NK-92 (cell line): ENCODE measurements at regions not wholly inside any gene's neighbourhood (a gene's known extent, or its start where the extent isn't known, plus 50 kb on each side); places are given as distances from the start of the nearest gene placed in this dataset.

Experiments used
- DNase-seq: peaks from one replicate; lab custom pipeline; 2025; ENCODE audit not compliant: unreplicated experiment; lab: John Stamatoyannopoulos, UW

- DNase-seq = no peak
These were observed 196.2 kb downstream of the ADSS2 start for GRCh38 chr1:244255426-244255965.

DNA sequence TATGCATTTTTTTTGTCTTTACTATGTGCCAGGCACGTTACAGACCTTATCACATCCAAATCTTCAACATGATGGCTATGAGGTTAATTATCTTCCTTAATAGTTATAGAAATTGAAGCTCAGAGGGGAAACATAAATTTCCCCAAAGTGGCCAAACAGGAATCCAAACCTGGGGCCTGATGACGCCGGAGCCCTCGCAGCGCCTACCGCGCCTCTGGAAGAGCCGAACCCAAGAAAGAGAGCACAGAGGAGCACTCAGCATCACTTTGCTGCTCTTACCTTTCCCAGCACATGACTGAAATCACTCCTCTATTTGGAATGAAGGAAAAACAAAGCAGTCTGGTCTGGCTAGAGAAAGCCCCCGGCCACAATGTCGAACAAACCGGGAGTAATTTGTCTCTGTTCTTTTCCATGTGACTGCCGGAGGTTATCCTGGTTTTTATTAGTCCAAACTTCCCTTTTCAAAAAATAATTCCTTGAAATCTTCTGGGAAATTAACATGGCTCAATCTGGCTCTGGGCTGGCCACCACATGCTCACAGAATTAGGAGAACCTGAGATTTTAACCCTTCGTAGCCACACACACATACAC lies 195.5 kb downstream of the ADSS2 start:
- no peak for DNase-seq

GRCh38 chr1:244264163-244264562 lies 187.5 kb downstream of the ADSS2 start:
- DNase-seq = no peak

GRCh38 chr1:244265507-244265906 lies 186.2 kb downstream of the ADSS2 start:
- no peak for DNase-seq

GRCh38 chr1:244269169-244269568 lies 182.5 kb downstream of the ADSS2 start:
- DNase-seq = no peak

- DNase-seq = no peak
These were observed 180.7 kb downstream of the ADSS2 start for GRCh38 chr1:244271004-244271403.

GRCh38 chr1:244271691-244272308 lies 179.9 kb downstream of the ADSS2 start:
- no peak for DNase-seq

GRCh38 chr1:244272471-244273261 lies 179.0 kb downstream of the ADSS2 start:
- no peak for DNase-seq

DNA sequence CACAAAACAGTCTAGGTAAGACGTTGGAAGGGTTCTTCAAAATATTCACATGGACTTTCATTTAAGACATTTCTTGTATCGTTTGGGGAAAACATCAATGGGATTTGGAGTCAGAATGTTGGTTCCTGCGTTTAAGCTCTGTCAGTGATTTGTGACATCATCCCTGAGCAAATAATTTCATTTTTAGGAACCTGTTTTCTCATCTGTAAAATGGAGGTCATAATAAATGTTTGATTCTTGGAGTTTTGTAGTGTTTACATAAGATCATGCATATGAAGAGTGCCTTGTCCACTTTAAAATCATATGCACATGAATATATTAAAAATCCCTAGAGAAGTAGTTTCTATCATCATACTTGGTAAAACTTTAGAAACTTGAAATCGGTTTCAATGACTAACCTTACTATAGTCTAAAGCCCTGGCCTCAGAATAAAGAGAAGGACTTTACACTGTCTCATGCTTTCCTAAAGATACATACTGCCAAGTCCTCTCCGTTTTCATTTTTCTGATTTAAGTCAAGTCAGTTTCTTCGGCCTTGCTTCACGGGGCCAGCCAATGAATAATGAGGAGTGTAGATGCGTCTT lies 178.4 kb downstream of the ADSS2 start:
- DNase-seq = no peak

GRCh38 chr1:244273845-244274619 lies 177.7 kb downstream of the ADSS2 start:
- no peak for DNase-seq

DNA sequence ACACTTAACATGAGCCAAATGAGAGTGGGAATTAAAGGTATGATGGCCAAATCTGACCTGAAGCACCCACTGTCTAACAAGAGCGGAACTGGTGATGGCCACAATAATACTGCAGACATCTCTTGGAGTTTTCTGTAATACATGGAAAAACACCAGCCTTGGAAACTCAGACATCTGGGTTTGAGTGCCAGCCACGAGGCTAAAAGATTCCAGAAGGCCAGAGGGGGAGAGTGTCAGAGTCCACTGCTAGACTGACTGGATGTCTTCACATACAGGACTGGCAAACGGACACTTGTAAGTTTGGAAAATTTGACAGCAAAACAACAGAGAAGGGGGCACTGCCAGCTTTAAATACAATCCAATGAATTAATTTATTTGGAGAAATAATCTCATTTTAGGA lies 175.1 kb downstream of the ADSS2 start:
- no peak for DNase-seq

DNA sequence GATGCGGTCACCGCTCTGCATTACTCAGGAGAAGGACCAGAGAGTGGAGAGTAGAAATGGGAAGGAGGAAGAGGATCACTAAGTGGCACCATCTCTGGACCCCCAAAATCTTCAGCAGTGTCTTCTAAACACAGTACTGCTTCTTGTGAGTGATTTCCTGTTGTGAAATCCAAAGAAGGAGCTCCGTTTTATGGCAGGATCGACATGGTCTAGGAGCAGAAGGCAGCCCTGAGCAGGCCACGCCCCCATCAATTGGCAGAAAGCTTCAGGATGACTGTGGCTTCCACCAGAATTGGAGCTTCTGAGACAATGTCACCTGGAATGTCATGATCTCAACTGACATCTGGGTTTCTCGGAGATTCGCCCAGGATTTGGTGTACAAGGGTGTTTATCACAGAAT lies 171.5 kb downstream of the ADSS2 start:
- no peak for DNase-seq

DNA sequence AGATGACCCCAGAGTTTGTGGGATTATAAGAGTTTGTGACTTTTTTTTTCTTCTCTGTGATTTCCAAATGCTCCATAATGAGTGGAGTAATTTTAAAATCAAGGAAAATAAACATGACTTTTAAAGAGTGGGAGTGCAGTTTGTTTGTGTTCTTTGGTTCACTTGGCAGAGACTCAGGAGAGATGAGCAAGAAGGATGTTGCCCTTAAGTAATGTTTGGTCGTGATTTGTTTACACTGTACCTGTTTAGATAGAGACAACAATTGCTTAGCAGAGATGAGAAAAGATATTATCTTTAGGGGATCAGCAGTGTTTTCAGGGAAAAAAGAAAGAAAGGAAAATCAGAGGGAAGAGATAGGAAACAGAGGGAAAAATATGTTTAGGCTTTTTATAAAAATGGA lies 170.8 kb downstream of the ADSS2 start:
- no peak for DNase-seq

DNA sequence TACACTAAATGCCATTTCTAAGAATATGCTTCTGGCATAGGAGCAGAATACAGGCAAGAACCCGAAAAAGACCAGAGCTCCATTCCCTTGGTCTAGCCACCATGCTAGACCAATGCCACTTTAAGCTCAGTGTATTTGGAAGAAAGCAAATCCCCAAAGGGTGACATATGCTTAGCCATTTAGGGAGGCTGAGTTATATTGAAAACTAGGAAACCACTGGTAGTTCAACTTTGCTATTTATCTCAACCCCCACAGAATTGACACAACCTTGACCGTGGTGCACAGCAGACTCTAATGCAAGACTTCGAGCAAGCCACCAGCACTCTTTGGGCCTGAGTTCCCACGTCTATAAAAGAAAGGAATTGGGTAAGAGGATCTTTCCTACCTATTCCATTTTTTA lies 167.9 kb downstream of the ADSS2 start:
- DNase-seq = no peak

DNA sequence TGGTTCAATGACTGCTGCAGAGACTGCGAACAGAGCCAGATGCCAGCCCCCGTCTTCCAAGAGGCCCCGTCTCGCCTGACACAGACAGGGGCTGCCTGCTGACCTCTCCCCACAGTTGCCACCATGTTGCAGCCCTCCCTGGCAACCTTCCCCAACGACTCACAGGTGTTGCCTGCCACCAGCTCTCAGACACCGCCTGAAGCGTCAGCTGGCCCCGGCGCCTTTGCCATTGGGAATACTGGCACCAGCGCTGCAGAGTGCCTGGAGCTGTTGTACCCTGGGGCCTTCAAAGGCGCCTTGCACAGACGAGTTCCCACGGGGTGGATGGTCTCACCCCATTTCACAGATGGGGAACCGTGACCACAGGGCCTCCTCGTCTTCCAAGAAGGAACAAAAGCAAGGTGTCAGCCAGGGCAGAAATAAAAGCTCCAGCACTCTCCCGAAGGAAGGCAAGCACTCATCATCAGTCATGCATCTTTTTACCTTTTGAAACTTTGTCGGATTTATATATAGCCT lies 167.0 kb downstream of the ADSS2 start:
- no peak for DNase-seq

- no peak for DNase-seq
These were observed 165.4 kb downstream of the ADSS2 start for GRCh38 chr1:244286341-244286740.

DNA sequence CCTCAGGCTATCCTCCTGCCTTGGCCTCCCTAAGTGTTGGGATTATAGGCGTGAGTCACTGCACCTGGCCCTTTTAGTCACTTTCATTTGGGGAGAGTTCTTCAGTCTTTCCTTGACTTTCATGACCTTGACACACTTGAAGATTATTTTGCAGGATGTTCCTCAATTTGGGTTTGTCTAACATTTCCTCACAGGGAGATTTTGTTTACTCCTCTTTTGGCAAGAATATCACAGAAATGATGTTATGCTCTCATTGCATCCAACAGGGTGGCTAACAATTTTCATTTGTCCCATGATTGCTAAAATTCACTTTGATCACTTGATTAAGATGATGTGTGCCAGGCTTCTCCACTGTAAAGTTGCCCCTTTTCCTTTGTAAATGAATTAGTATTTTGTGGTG lies 164.0 kb downstream of the ADSS2 start:
- DNase-seq = no peak

- DNase-seq = no peak
These were observed 163.0 kb downstream of the ADSS2 start for GRCh38 chr1:244288663-244289062.

DNA sequence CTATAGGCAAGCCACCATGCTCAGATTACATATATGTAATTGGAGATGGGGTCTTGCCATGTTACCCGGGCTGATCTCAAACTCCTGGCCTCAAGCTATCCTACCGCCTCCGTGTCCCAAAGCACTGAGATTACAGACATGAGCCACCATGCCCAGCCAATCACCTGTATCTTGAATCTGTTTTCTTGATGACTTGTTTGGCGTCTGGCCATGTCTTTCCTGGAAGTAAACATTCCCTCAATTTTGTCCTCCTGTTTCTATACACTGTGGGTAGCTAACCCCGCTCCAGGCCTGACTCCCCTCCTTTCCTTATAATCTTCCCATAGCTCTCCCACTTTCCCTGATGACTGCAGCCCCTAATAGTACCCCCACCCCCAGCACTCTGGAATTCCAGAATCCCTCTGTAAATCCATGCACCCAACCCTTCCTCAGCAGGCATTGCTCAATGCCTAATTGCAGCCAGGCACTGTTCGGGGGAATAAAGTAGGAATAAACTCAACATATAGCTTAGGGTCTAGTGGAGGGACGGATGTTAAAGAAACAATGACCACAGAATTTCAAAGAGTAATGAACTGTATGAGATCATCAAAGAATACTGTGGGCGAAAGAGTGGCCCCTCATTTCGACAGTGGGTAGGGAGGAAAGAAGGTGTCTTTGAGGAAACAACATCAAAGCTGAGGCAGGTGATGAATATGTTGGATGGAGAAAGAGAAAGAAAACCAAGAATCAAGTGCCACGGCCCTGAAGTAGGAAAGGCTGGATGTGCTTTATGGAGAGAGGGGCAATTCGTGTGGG lies 161.5 kb downstream of the ADSS2 start:
- DNase-seq = no peak
